Inferior parietal cortex (tissue), 1 donor: ENCODE measurements at regions not wholly inside any gene's neighbourhood (a gene's known extent, or its start where the extent isn't known, plus 50 kb on each side); places are given as distances from the start of the nearest gene placed in this dataset.

Experiments used
- DNase-seq: peaks from one replicate; pipeline ENCODE4 v3.0.0-alpha.2; 2016; ENCODE audit errors: extremely low spot score

DNA sequence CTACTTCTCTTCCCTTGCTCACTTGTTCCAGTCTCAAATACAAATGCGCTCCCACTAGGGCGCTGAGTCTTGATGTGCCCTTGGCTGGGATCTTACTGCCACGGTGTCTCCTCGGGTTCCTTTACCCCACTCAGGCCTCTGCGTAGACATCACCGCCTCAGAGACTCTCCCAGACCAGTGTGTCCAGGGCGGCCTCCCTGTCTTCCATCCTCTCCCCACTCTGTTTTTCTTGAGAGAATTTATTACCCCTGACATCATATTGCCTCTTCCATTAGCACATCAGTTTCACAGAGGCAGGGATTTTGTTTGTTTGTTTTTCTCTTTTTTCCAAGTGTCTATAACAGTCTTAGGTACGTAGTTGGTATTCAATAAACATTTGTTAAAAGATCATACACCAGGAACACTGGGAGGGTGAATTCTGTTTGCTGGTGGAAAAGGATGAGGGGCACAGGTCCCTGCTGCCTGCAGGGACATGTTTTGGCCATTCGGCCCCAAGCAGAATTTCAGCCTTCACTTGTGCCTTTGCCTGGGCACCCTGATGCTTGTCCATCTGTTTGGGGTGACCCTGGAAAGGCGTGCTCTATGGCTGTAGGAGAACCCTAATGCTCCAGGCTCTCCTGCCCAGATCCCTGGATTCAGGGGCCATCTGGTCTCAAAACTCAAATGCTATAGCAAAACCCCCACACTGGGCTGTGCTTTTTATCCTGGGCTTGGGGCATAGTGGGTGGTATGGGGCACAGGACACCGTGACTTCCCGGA lies 55.0 kb downstream of the RPL37A start:
- no peak for DNase-seq

DNA sequence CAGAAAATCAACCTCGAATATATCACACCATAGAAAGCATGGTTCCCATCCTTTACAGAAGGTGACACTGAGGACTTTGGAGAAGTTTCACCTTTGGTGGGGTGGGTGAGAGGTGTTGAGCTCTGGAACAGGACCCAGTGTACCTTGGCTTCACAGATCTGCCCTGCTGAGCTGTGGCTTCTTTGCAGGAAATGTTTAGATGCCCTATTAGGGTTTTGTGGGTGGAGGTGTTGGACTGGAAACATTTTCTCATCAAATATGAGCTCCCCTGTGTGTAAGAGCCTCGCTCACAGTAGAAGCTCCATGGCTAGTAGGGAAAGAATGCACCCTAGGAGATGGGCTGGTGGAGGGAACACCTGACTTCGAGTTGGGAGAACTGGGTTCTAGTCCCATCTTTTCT lies 55.6 kb downstream of the RPL37A start:
- no peak for DNase-seq

DNA sequence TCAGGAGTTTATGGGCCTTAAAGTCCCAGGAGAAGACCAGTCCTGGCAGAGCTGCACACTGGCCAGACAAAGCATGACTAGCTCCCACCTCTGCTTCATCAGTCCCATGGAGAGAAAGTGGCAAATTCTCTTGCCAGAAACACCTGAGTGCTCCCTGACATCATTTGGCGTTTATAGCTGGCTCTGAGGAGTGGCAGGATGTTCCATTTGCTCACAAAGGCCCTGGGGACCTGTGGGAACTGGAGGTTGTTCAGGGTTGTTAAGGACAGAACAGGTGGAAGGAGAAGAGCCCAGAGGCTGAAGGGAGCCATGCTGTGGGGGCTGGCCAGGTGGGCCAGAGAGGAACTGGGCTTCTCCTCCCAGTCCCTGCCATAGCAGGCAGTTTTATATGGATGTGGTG lies 56.1 kb downstream of the RPL37A start:
- no peak for DNase-seq

DNA sequence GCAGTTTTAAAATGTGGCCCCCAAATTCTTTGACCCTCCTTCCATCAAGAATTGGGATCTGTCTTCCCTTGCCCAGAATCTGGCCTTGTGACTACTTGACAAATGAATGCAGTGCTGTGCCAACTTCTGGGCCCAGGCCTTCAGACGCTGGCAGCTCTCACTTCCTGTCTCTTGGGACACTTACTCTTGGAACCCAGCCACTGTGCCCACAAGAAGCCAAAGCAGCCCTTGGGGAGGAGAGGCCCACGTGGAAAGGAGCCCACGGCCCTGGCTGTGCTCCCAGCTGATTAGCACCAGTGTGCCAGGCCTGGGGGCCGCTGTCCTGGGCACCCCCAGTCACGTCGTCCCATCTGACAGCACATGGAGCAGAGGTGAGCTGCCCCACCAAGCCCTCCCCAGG lies 56.6 kb downstream of the RPL37A start:
- peak; percentile 57 for DNase-seq

DNA sequence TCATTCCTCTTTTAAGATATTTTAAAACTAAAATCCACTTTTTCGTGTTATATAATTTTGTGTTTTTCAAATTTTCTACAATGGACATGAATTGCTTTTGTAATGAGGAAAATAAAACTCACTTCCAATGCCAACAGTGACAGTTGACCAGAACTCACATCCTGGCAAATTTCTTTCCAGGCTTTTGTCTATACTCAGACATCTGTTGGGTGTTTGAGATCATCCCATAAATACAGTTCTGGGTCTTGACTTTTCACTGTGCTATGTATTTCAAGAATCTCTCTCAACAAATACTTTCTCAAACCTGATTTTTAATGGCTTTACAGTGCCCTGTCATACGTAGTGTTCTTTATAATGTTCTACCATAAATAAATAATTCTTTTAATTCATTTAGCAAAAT lies 57.6 kb downstream of the RPL37A start:
- DNase-seq: no peak

DNA sequence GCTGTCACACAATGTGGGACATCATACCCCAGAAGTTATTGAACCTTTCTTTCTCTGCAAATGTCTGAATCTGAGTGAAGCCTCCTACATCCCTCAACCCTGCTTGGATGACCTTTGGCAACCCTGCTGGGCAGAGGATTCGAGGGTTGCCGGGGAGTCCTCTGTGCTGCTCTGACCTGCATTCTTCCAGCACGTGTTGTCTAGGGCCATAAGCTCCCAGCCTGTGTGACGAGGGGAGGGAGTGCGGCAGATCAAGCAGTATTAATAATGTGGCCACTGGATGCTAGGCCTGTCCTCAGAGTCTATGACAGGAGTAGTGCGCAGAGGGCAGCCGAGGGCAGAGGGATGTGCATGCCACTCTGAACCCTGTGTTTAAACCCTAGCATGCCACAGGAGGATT lies 58.8 kb downstream of the RPL37A start:
- DNase-seq: no peak

DNA sequence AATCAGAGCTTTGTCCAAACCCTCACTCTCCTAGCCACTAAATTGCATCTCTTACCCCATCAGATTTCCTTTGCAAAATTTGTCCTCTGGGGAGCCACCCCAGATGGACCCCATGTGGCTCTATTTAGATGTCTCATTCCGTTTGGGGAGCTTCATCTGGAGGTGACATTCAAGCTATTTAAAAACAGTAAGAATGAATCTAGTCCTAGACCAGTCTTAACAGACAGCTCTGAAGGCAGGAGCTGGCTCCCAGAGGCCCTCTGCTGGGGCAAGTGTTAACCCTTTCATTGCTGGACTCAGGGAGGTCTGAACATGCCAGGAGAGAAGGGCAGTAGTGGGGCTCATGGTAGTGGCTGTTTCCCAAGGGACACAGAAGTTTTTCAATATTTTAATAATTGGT lies 59.2 kb downstream of the RPL37A start:
- DNase-seq: no peak

DNA sequence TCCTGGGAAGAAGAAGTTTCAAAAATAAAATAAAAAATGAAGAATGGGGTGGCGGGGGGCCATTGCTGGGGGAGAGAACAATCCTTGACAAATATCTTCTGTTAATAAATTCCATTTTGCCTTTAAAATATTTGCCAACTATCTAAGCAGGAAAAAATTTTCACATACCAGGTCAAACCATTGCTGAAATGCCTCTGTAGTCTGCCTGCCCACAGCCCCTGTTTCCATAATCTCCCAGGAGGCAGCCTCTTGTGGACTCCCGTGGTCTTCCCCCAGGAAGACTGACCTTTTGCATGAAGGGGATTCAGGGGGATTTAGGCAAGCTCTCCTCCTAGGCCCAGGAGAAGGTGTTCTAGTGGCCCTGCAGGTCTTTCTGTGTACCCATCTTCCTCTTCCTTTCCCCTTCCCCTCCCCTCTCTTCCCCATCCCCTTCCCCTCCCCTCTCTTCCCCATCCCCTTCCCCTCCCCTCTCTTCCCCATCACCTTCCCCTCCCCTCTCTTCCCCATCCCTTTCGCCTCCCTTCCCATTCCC lies 61.0 kb downstream of the RPL37A start:
- no peak for DNase-seq

DNA sequence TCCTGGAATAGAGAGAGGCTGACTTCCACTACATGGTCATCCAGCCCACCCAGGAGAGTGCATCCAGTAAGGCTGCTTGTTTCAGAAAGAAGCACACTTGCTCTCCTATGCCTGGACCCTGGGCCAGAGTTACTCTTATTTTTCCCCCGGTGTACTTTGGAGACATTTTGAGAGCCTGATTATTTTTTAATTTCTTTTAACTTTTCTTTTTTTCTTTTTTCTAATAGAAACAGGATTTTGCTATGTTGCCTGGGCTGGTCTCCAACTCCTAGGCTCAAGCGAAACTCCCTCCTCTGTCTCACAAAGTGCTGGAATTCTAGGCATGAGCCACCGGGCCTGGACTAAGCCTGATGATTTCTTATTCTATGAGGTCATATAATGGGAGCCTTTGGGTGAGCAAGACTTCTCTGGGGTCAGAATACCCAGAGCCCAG lies 62.2 kb downstream of the RPL37A start:
- no peak for DNase-seq

DNA sequence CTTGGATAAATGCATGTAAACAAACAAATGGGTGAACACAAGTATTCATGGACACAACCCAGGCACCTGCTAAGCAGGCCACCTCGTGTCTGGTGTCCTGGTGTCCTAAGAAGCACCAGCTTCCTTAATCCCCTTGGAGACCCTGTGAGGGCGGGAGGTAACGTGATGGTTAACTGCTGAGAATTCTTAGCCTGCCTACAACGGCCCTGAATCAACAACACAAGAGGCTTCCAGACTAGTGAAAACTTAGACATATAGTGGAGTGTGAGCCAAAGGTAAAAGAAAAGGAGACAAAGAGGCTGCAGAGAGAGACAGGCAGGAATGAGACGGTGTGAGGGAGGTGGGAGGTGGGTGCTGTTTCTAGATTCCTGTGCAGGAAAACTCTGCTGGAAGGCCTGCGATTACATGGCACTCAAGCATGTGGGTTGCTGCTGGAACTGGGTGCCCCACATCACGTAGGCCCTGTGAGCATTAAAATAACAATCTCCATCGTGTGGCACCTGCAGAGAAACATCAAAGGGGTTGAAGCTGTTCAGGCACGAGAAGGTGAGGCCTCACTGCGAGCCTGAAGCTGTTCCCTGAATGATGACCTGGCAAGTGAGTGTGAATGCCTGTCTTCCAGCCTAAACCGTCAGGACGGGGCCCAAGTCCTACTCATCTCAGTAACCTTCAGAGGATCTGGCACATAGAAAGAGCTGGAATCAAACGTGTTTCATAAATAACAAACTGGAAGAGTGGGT lies 64.2 kb downstream of the RPL37A start:
- no peak for DNase-seq

DNA sequence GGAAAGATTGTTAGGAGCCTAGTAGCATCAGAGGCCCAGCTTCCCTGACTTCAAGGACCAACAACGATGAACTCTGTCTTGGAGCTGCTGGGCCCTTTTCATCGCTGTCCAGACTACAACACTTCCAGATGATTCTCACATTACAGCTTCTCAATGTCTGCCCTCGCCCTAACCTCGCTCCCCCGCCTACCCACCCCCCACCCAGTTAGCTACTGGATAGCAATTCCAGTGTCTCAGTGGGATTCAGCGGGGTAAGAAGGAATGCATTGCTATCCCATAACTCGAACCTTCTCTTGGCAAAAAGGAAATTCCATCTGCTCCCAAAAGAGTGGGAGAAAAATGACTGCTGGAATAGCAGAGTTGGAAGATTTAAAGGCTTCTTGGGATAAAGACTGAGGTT lies 65.0 kb downstream of the RPL37A start:
- no peak for DNase-seq

DNA sequence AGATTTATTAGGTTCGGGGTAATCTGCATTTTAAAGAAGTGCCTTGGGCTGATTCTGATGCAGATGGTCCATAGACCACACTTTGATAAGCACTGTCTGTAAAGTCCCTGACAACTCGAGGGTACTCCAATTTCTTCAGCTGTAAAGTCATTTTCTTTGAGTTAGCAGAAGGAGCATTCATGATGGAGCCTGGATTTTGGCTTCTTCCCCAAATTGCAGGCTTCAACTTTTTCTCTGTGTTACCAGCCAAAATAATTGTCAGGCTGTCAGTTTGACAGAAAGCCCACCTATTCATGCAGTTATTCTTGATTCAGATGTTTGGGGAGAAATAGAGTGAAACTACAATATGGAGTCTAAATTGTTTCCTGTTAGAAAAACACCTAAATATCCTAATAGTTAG lies 66.0 kb downstream of the RPL37A start:
- DNase-seq: no peak

DNA sequence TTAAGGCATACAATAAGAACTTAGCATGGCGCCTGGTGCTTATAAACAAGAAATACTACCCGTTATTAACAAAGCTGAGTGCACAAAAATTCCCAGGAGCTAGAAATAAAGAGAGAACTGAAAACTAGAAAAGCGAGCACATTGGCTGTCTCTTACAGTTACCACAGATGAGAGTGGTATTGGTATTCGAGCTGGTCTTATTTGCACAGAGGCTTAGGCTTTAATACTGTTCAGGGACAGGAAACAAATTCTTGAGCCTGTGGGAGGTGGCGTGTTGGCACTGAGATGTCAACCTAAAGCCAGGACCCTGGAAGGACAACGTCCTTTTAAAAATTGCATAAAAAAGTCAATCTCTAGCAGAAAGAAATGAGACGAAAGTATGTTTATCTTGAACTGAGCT lies 67.3 kb upstream of the IGFBP2 start:
- DNase-seq: no peak

DNA sequence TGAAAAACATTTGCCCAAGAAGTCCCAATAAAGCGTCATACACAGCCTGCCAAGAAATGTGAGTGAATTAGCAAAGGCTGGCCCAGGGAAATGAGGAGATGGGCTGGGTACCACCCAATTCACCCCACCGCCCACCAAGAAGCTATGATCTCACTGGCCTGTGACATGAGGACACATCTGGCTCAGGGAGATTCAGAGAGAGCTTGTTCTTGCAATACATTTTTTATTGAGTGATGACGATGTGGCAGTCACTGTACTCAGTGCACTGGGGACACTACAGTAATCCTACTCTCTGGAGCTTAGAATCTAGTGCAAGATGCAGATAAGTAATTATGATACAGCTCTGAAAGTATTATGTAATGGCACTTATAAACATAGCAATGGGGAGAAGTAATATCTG lies 64.6 kb upstream of the IGFBP2 start:
- DNase-seq: no peak

DNA sequence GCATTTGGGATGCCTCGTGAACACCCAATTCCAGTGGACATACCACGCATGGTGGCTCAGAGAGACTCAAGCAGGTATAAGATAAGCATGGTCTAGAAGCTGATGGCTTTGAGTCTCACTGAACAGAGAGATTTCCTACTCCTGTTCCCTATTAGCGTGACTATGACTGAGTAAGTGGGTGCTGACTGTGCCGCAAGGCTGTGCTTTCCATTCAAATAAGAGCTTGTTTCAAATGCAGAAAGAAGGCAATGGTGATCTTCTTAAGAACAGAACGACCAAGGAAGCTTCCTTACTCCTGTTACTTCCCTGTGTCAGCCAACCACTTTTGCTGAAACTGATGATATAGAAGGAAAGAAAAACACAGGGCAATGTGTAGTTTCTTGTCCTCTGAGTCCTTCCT lies 63.5 kb upstream of the IGFBP2 start:
- DNase-seq: no peak

DNA sequence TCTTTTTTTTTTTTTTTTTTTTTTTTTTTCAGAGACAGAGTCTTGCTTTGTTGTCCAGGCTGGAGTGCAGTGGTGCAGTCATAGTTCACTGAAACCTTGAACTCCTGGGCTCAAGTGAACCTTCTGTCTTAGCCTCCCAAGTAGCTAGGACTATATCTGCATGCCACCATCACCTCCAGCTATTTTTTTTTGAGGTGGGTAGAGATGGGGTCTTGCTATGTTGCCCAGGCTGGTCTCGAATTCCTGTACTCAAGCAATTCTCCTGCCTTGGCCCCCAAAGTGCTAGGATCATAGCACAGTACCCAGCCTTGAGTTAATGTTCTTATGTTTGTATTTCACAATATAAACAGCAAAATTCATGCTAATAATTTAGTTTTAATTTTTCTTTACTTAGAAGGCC lies 62.9 kb upstream of the IGFBP2 start:
- no peak for DNase-seq

DNA sequence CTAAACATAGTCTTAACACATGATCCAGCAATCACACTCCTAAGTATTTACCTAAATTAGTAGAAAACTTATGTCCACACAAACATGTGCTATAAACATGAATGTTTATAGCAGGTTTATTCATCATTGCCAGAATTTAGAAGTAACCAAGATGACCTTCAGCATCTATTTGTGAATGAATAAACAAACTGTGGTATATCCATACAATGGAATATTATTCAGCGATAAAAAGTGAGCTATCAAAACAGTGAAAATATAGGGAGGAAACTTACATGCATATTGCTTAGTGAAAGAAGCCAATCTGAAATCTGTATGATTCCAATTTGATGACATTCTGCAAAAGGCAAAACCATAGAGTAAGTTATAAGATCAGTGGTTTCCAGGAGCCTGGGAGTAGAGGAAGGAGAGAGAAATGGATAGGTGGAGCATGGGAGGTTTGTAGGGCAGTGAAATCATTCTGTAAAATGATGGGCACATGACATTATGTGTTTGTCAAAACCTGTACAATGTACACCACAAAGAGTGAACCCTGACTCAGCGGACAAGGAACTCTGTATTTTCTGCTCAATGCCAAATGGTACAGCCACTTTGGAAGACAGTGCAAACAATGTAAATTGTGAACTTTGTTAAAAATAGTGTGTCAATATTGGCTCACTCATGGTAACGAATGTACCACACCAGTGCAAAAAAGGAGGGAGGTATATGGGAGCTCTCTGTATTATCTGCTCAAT lies 61.9 kb upstream of the IGFBP2 start:
- DNase-seq: no peak

DNA sequence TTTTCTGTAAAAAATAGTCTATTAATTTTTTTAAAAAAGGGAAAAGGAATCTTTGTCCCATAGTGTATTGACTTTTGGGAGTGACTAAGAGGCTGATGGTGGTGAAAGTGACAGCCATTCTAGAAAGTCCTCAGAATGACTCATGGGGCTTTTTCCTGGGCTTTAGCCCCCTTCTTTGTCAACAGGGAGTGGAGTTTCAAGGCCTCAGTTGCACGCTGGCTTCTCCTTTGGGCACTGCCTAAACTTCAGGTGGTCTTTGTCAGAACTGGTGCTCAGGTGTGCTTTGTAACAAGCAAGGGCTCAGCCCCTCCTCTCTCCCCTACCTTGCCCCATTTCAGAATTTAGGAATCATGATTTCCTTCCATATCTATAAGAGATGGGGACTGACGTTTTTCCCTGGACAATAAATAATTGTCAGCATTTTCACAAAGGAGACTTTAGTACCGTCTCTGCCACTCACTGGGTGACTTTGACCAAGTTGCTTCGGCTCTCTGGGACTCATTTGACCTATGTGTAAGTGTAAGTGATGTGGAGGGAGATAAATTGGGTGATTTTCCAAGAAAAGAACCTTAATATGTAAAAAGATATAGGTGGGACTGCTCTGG lies 61.2 kb upstream of the IGFBP2 start:
- DNase-seq: no peak

DNA sequence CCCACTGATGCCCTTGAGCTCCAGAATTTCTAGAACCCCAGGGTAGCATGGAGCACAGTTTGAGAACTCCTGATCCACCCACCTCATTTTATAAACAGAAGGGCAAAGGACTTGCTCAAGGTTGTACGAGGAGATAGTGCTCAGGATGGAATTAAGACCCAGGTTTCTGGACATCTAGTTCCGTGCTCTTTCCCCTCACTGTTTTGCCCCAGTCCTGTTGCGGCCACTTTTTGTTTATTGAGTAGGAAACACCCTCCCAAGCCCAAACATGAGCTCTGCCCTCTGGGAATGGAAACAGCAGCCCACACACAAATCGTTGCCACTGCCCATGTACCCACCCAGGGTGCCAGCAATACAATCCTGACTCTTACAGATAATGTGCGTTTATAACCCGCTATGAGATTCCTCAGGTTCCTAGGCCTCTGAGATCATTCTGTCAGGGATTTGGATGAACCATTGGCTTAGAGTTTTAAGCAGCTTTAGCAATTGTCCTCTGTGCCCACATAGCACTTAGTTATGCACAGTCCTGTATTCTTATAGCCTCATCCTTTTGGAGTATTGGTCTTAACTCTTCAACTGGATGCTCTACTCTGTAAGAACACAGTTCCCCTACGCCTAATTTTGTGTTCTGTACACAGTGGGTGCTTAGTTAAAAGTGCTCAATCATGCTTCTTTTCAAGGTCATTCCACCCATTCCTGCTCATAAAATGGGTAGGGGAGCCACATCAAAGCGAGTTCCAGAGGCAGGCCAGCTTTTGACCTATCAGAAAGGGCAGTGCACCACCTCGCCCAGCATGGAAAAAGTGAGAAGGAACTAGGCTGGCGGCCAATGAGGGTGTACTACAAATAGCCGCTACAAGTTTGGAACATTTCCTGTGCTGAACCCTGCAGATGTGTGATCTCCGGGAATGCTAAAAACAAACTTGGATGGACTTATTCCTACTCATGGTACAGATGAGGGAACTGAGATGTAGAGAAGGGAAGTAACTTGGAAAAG lies 60.3 kb upstream of the IGFBP2 start:
- no peak for DNase-seq

DNA sequence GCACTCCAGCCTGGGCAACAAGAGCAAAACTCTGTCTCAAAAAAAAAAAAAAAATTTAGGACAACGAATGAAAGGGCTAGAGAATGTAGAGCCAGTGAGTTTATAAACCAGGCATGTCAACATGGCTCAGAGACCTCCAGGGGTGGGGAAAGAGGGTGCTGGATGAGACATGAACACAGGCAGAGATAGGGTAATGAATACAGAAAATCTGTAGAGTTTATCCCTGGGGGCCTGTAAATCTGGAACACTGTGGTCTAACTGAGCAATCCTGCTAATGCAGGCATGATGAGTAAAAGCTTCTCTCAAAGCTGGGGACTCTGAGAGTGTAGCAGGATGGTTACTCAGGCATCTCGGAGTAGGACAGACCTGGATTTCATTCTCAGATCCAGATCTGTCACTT lies 59.2 kb upstream of the IGFBP2 start:
- no peak for DNase-seq

DNA sequence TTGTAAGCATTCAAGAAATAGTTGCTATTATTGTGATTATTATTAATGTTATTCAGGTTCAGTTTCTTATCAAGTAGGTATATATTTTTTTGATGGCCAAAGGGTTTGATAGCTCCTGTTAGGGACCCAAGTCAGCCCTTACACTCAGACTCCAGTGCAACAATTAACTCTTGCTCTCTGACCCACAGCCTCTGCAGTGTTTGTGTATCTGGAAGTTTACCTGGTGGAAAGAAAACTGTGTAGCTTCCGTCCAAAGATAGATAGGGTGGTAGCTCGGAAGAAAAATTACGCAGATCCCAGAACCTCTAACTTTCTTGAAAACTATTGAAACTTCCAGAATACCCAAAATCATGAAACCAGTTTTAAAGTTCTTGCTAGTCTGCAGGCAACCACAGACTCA lies 58.6 kb upstream of the IGFBP2 start:
- DNase-seq: no peak
